Inflammatory macrophage treated with lipopolysaccharide for 1 hour (primary cell): ENCODE measurements at regions not wholly inside any gene's neighbourhood (a gene's known extent, or its start where the extent isn't known, plus 50 kb on each side); places are given as distances from the start of the nearest gene placed in this dataset.

Experiments used
- DNase-seq, 2 donors: peaks; one replicate each; pipeline ENCODE4 v3.0.0-alpha.2; 2020 to 2022

DNA sequence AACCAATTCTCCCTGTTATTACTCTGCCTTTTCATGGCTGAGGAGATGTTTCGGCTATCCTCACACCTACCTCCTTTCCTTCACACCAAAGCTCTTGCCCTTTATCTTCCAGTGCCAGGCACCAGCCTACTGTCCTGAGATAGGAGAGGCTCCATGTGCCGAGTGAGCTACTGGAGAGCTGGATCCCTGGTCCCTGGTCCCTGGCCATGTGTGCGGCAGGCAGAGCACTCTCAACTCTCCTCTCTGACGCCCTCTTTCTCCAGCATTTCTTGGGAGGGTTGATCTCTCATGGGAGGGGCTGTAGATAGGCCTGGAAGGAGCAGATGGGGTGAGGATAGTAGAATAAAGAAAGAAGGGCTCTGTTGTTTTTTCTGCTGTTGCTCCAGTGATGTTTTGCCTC, 277.1 kb upstream of the UMPS start:
- DNase-seq, result no peak

DNA sequence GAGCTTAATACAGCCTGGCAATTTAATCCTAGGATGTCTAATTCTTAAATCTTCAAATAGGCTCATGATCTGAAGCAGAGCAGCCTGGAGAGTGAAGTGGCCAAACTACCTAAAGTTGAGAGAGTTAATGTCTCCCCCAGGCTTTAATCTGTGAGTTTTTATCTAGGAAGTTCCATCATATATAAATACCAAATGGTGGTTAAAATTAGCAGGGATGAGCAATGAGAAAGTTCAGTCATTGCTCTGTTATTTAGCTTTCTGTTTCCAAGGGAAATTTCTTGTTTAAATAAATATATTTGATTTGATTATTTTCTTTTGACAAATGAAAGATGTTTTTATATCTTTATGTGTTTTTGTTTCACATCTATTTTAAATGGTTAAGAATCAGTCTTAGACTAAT, 274.4 kb upstream of the UMPS start:
- DNase-seq, result no peak

DNA sequence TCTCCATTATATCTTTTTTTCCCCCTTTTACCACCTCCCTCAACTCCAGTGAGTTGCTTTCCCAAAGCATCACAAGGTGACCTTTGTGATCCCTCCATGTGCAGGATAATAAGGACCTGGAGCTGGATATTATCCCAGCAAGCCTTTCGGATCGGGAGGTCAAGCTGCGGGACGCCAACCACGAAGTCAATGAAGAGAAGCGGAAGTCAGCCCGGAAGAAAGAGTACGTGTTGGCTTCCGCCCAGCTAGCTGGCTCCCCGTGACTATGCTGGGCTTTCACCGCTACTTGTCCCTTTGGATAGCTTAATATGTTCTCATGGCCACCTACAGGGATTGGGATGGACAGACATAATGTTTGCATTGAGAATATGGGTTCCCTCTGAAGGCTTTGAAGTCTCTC, 273.7 kb upstream of the UMPS start:
- DNase-seq, result no peak

DNA sequence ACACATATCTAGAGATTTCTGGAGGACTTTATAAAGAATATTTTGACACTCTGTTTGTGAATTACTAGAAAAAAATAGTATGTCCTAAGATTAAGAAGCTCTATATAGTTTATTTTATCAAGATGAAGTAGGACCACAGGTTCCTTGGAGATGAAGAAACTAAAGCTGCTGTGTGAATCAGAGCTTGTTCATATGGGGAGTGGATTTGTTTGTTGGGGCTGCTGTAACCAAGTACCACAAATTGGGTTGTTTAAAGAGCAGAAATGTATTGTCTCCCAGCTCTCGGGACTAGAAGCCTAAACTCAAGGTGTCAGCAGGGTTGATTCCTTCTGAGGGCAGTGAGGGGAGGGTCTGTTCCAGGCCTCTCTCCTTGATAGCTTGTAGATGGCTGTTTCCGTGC, 270.6 kb upstream of the UMPS start:
- no peak for DNase-seq

DNA sequence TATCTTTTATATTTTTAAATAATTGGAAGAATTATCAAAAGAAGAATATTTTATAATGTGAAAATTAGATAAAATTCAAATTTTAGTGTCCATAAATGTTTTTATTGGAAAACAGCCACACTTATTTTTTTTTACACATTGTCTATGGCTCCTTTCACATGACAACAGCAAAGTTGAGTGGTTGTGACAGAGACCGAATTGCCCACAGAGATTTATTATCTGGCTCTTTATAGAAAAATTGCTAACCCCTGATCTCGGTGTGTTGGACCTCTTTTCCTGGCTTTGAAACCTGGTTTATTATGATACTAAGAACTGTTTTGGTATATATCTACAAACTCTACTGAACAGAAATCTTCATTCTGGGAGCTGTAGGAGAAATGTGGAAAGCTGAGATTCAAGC, 269.1 kb upstream of the UMPS start:
- DNase-seq, result no peak

- DNase-seq, result no peak
Measured at GRCh38 chr3:124461838-124462632, 268.2 kb upstream of the UMPS start.

GRCh38 chr3:124463234-124463633, 267.0 kb upstream of the UMPS start:
- no peak for DNase-seq

GRCh38 chr3:124467980-124468902, 262.0 kb upstream of the UMPS start:
- peak; percentile 6 to 64 for DNase-seq

DNA sequence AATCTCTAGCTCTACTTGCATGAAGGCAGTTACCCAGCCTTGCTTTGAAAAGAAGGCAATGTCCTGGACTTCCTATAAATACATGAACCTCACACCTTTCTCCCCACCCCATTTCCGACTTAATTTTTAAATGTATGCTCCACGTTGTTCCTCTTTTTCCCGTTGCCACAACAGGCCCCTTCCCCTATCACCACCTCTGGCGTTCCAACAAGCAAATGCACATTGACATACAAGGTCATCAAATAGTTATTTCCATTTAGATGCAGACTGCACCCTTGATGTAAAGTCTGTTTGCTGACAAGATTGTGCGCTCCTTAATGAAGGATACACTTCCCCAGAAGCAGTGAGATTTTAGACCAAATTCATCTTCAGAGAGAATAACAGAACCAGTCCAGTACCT, 260.7 kb upstream of the UMPS start:
- no peak for DNase-seq

DNA sequence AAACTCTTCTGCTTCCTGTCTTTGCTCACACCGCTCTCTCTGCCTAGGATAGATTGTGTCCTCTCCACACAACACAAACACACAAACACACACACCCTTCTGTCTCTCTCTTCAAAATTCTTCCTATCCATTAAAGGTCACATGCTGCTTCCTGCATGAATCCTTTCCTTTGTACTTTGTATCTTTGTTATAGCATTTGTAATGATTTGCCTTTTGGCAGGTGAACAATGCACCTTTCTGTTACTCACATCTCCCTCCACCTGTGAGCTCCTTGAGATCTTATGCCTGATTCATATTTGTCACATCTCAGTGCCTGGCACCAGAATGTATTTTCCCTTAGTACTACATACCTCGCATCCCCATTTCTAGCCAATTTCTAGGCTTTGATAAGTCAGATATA, 251.4 kb upstream of the UMPS start:
- DNase-seq, result no peak

GRCh38 chr3:124483915-124484470, 246.3 kb upstream of the UMPS start:
- DNase-seq, result peak in 1 of 2 donors; percentile 1

DNA sequence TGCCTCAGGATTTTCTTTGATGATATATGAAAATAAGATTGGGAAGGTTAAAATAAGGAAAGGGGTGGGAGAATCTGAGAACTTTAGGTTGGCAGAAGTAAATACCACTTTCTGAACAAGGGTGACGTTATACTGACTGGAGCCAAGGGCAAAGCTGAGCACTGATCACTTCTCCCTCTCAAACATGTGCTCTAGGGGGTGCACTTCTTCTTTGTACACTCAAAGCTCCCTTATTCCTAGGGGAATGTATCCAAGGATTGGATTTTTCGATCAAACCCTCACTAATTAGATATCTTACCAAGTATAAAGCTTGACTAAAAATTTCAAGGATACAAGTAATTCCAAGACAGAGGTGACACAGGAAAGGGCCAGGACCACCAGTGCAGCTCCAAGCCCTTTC, 243.9 kb upstream of the UMPS start:
- DNase-seq, result no peak

DNA sequence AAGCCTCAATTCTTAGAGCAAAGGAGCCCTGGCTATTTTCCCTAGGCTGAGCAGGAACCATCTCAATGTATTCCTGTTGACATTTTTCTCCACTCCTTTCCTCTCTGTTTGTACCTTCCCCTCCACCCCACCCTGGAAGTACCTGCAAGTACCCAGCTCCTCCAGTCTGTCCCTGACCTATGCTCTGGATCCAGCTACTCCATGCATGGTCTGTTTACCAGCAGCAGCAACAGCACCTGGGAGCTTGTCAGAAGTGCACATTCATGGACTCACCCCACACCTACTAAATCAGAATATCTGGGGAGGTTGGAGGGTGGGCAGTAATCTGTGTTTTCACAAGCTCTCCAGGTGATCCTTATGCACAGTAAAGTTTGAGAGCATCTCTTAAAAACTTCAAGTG, 240.7 kb upstream of the UMPS start:
- DNase-seq, result no peak

- no peak for DNase-seq
Measured at GRCh38 chr3:124491098-124491497, 239.2 kb upstream of the UMPS start.

DNA sequence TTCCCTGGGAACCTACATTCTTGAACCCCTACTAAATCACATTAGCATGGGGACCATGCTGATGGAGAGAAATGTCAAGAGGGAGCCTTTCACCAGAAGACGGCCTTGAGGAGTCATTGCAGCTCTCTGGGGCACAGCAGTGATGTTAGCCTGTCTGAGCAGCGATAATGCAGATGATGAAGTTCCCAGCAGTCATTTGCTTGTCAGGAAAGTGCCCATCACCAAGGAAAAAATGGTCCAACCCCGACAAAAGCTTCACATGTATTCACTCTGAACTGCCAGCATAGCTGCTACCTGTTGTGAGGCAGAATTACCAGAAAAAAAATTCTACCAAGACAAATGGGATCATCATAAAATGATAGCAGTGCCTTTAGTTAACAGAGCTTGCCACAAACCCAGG, 238.4 kb upstream of the UMPS start:
- DNase-seq, result no peak

DNA sequence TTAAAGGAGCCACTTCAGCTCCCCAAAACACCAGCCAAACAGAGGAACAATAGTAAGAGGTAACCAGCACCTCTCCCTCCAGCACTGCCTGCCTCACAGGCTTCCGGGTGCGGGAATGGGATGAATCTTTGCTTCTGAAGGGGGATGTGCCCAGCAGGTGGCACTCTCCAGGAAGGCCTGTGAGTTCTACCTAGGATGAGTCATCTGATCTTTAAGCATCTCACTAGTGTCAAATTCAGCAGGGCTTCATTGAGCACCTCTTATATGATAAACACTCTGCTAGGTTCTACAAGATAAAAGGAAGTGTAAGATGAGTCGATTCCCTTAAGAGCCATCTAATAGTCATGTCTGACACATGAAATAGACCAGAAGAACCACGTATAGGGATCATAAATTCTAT, 237.4 kb upstream of the UMPS start:
- DNase-seq, result no peak

GRCh38 chr3:124496061-124496460, 234.2 kb upstream of the UMPS start:
- no peak for DNase-seq

GRCh38 chr3:124497487-124497886, 232.8 kb upstream of the UMPS start:
- peak in 1 of 2 donors; percentile 25 for DNase-seq

GRCh38 chr3:124498891-124499290, 231.4 kb upstream of the UMPS start:
- DNase-seq, result no peak

- DNase-seq, result peak; percentile 8 to 16
Measured at GRCh38 chr3:124504332-124505059, 225.8 kb upstream of the UMPS start.

GRCh38 chr3:124509884-124510283, 220.4 kb upstream of the UMPS start:
- DNase-seq, result no peak

DNA sequence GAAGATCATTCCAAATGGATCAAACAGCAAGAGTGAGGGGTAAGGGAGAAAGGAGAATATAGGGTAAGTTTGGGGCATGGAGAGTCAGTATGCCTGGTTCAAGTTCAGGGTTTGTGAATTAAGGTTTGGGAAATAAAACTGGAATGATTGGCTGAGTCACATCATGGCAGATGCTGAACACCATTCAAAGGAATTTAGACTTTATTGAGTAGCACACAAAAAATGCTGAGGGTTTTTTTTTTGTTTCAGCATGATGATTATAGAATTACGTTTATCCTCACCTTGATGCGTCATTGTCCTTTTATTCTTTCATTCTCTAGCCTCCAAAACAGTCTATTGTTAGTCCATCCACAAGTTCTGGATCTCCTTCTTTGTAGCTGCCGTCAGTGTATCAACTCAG, 220.0 kb upstream of the UMPS start:
- no peak for DNase-seq
